ENCODE measurements at regions not wholly inside any gene's neighbourhood (a gene's known extent, or its start where the extent isn't known, plus 50 kb on each side); places are given as distances from the start of the nearest gene placed in this dataset.

DNA sequence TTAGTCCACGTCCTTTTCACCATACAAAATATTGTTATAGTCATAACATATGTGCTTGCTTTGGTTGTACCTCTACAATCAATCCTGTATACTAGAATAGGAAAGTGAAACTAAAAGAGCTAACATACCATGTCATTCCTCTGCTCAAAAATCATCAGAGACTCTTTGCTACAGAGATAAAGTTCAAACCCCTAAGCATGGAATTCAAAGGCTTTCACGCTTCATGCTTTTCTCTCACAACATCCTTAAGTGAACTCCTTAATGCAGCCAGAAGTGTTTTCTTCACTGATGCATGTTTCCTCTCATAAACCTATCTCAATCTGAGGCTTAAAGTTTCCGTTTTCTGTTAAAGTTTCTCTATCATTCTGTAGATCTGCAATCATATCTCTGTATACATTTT lies 744.6 kb upstream of the IGFBP7 start:
- Histone ChIP-seq H3K4me3 (replicated peaks in 1 of 3; ENCODE audit: insufficient read depth in 1 of 3, low read depth in 1 of 3, low read length in 3 of 3) (no peak overlapping the region), H3K9ac (replicated peaks; ENCODE audit: extremely low read depth, insufficient read depth, low read length) (no peak overlapping the region), H3K36me3 (ENCODE audit: control insufficient read depth in 2 of 2, extremely low read depth in 1 of 2, insufficient read depth in 2 of 2, low read length in 2 of 2) (no peaks in the 10 kb centered on the region), H3K4me2 (ENCODE audit: insufficient read depth, low read length) (no peak overlapping the region), H3K27me3 (ENCODE audit: control insufficient read depth in 2 of 2, insufficient read depth in 2 of 2, low read length in 2 of 2) (no peaks in the 10 kb centered on the region), H3K79me2 (ENCODE audit: control insufficient read depth, insufficient read depth, low read length) (no peaks in the 10 kb centered on the region), H4K20me1 (replicated peaks; ENCODE audit: control insufficient read depth, extremely low read depth, insufficient read depth, low read length) (no peaks in the 10 kb centered on the region), H3K4me1 (ENCODE audit: control insufficient read depth, extremely low read depth, insufficient read depth, low read length) (no peaks in the 10 kb centered on the region), H3K27ac (ENCODE audit: insufficient read depth, low read depth, low read length) (no peak overlapping the region), H3K9me3 (replicated peaks; ENCODE audit: control insufficient read depth, insufficient read depth, low read length) (peaks cover 2% of the 10 kb centered on the region), H2AFZ (ENCODE audit: low read depth, low read length) (no peak overlapping the region), H3K9me1 (replicated peaks; ENCODE audit: control insufficient read depth, extremely low read depth, insufficient read depth, low read length) (no peaks in the 10 kb centered on the region)
- DNase-seq (ENCODE audit: low read depth, low spot score): no peak
- ChIA-PET CTCF (no interaction called here), POLR2A (no interaction called here)
- dilution Hi-C loops (cut with MboI; ENCODE audit: extremely low pct_ligation_motif_present, low sequenced_read_pairs): no loop called here
- FAIRE-seq: no peak
- TF ChIP-seq, protein P1, sequence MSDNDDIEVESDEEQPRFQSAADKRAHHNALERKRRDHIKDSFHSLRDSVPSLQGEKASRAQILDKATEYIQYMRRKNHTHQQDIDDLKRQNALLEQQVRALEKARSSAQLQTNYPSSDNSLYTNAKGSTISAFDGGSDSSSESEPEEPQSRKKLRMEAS (IDR thresholded peaks at IDR 0.05; ENCODE audit: insufficient read depth, insufficient read length): no peak
- TF ChIP-seq POLR2AphosphoS5 (IDR thresholded peaks at IDR 0.05; ENCODE audit: insufficient read depth, low read depth, low read length): no peak
- TF ChIP-seq EZH2 (IDR thresholded peaks at IDR 0.05; ENCODE audit: borderline replicate concordance, low read depth, low read length, severe bottlenecking): no peak
- no peak for TF ChIP-seq JUN (IDR thresholded peaks at IDR 0.05; ENCODE audit: borderline replicate concordance, insufficient read depth, insufficient read length, low read depth)
- TF ChIP-seq GATA2 (IDR thresholded peaks at IDR 0.05; ENCODE audit: insufficient read depth, insufficient read length, low read depth, low read length): no peak
- TF ChIP-seq MYC (IDR thresholded peaks at IDR 0.05; ENCODE audit: low read depth, low read length): no peak
- no peak for TF ChIP-seq POLR2A (IDR thresholded peaks at IDR 0.05; ENCODE audit: low read depth, low read length)
- TF ChIP-seq CTCF (IDR thresholded peaks at IDR 0.05; ENCODE audit: extremely low read depth in 1 of 2, insufficient read depth in 1 of 2, low read depth in 1 of 2, low read length in 2 of 2): no peak
- no peak for TF ChIP-seq FOS (IDR thresholded peaks at IDR 0.05; ENCODE audit: borderline replicate concordance, insufficient read depth, low read length)
- intact Hi-C loops (cut with micrococcal nuclease): no loop called here
- BruUV-seq (replicated peaks): no TSS peak

Measured in endothelial cell of umbilical vein (primary cell).